H1 (cell line): ENCODE measurements at regions not wholly inside any gene's neighbourhood (a gene's known extent, or its start where the extent isn't known, plus 50 kb on each side); places are given as distances from the start of the nearest gene placed in this dataset.

ENCODE experiments used
- BCL11A ChIP-seq, 2 experiments: IDR thresholded peaks; one replicate each; pipeline ENCODE4 v1.6.1; 2011; ENCODE audit warnings: low read depth in 2 of 2, low read length in 2 of 2, mild to moderate bottlenecking in 2 of 2
- CBX5 ChIP-seq: fragments of 300-800, 300-1000 bp; sonication (generic); IDR thresholded peaks from 2 replicates; pipeline ENCODE4 v1.7.1; 2016; ENCODE audit warnings: antibody characterized with exemption, low read length, low read depth
- CEBPB ChIP-seq: IDR thresholded peaks from 2 replicates; pipeline ENCODE4 v1.6.1; 2012; ENCODE audit warnings: low read depth, low read length
- CHD7 ChIP-seq: fragments of 300-600 bp; sonication (generic); IDR thresholded peaks from 2 replicates; pipeline ENCODE4 v1.7.1; 2012; ENCODE audit warnings: low read length, moderate library complexity, mild to moderate bottlenecking, inconsistent platforms; ENCODE audit not compliant: insufficient replicate concordance
- FOSL1 ChIP-seq: IDR thresholded peaks from 2 replicates; pipeline ENCODE4 v1.6.1; 2011; ENCODE audit warnings: mild to moderate bottlenecking, low read depth, low read length, moderate library complexity; ENCODE audit not compliant: insufficient read depth
- JUN ChIP-seq: IDR thresholded peaks from 2 replicates; pipeline ENCODE4 v1.6.1; 2011; ENCODE audit warnings: low read depth, mild to moderate bottlenecking, improper control_type of control experiment, low read length
- MAFK ChIP-seq: IDR thresholded peaks from 2 replicates; pipeline ENCODE4 v1.6.1; 2012; ENCODE audit warnings: low read depth, mild to moderate bottlenecking, improper control_type of control experiment, low read length
- RNF2 ChIP-seq: fragments of 200-900, 300-1000 bp; sonication (generic); IDR thresholded peaks from 2 replicates; pipeline ENCODE4 v1.7.1; 2016; ENCODE audit warnings: borderline replicate concordance, low read depth, mild to moderate bottlenecking, antibody characterized with exemption, low read length; ENCODE audit not compliant: poor library complexity, severe bottlenecking; ENCODE audit errors: missing control alignments
- SAP30 ChIP-seq: fragments of 300-600 bp; sonication (generic); IDR thresholded peaks from 2 replicates; pipeline ENCODE4 v1.7.1; 2012; ENCODE audit warnings: low read length, moderate library complexity, mild to moderate bottlenecking, inconsistent platforms; ENCODE audit not compliant: insufficient read depth, insufficient replicate concordance

GRCh38 chr6:154648888-154649205, 84.4 kb upstream of the SCAF8 start (continued):
- TF ChIP-seq CHD7 (no peak), SAP30 (no peak), MAFK (no peak), BCL11A (IDR thresholded peaks at IDR 0.05; ENCODE audit: low read depth in 2 of 2, low read length in 2 of 2) (no peak), CBX5 (no peak), CEBPB (no peak), RNF2 (no peak), FOSL1 (no peak), JUN (no peak)
